DND-41 (cell line): ENCODE measurements at regions not wholly inside any gene's neighbourhood (a gene's known extent, or its start where the extent isn't known, plus 50 kb on each side); places are given as distances from the start of the nearest gene placed in this dataset.
A peak's percentile ranks its signal among the peaks of the same experiment; 100 is the strongest.

ENCODE experiments used
- ATAC-seq: fragments of 200-7000 bp; cut with Tn5 transposase; 3 replicates; pipeline ENCODE4 v1.9.1; 2021; ENCODE audit warnings: low read depth; ENCODE audit not compliant: insufficient read depth
- DNase-seq: peaks from one replicate; pipeline ENCODE4 v3.0.0-alpha.2; 2020
- H2AFZ ChIP-seq: 2 replicates; pipeline ENCODE4 v1.6.0; 2012; ENCODE audit warnings: low read depth, low read length
- H3K27ac ChIP-seq: 2 replicates; pipeline ENCODE4 v1.5.1; 2012; ENCODE audit warnings: low read length, inconsistent platforms
- H3K27me3 ChIP-seq: fragments of 200-600 bp; sonication (generic); 2 replicates; pipeline ENCODE4 v1.6.0; 2012; ENCODE audit warnings: low read length, mild to moderate bottlenecking, inconsistent platforms; ENCODE audit not compliant: insufficient read depth, poor library complexity
- H3K36me3 ChIP-seq: 2 replicates; pipeline ENCODE4 v1.5.1; 2012; ENCODE audit warnings: low read length, inconsistent platforms; ENCODE audit not compliant: insufficient read depth
- H3K4me1 ChIP-seq: 2 replicates; pipeline ENCODE4 v1.5.1; 2012; ENCODE audit warnings: mild to moderate bottlenecking, low read length; ENCODE audit not compliant: insufficient read depth
- H3K4me2 ChIP-seq: 2 replicates; pipeline ENCODE4 v1.6.0; 2012; ENCODE audit warnings: mild to moderate bottlenecking, moderate library complexity, low read length, inconsistent platforms; ENCODE audit not compliant: insufficient read depth
- H3K4me3 ChIP-seq, 2 experiments: fragments of 200-600 bp in 1 of 2; shearing (Covaris generic) in 1 of 2; 2 replicates each; pipeline ENCODE4 v1.5.1; 2012 to 2016; ENCODE audit warnings: inconsistent platforms in 2 of 2, low read length in 2 of 2, mild to moderate bottlenecking in 2 of 2, low read depth in 1 of 2, moderate library complexity in 1 of 2
- H3K79me2 ChIP-seq: 2 replicates; pipeline ENCODE4 v1.6.0; 2012; ENCODE audit warnings: low read length, inconsistent platforms; ENCODE audit not compliant: insufficient read depth
- H3K9ac ChIP-seq: 2 replicates; pipeline ENCODE4 v1.6.0; 2012; ENCODE audit warnings: low read depth, mild to moderate bottlenecking, inconsistent platforms, low read length, moderate library complexity
- H3K9me3 ChIP-seq: 2 replicates; pipeline ENCODE4 v1.5.1; 2012; ENCODE audit warnings: low read length, moderate library complexity, mild to moderate bottlenecking, inconsistent platforms; ENCODE audit not compliant: insufficient read depth, severe bottlenecking
- H4K20me1 ChIP-seq: 2 replicates; pipeline ENCODE4 v1.6.0; 2012; ENCODE audit warnings: low read length; ENCODE audit not compliant: insufficient read depth
- EZH2 ChIP-seq: IDR thresholded peaks from 3 replicates; pipeline ENCODE4 v1.6.1; 2012; ENCODE audit warnings: borderline replicate concordance, low read depth, mild to moderate bottlenecking, moderate library complexity, low read length, inconsistent platforms; ENCODE audit not compliant: severe bottlenecking
- TF ChIP-seq, protein P1 (sequence below): IDR thresholded peaks from 2 replicates; pipeline ENCODE4 v1.5.1; 2012; ENCODE audit warnings: borderline replicate concordance, low read length, moderate library complexity, mild to moderate bottlenecking; ENCODE audit not compliant: poor library complexity, severe bottlenecking; ENCODE audit errors: extremely low read depth

DNA sequence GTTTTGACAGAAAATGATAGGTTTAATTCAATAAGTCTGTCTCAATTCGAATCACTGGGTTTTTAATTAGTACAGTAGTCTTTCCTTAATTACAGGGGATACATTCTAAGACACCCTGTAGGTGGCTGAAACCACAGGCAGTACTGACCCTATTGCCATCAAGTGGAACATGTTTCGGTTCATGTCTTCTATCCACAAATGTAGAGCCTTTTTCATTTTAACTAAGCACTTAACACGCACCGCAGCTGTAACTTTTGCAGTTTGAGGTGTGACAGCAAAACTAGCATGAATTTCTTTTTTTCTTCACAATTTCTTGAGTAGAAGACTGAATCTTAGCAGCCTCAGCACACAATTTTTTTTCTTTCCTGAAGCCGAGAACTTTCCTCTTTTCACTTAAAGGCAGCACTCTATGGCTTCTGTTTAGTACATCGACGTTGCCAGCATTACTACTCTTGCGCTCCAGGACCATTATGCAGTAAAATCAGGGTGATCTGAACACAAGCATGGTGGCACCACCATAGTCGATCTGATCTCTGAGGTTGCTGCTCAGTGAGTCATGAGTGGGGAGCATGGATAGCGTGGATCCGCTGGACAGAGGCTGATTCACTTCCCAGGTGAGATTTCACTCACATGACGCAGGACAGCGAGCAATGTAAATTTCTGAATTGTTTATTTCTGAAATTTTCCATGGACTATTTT is 805.1 kb downstream of the RNF144A start:
- Histone ChIP-seq H3K36me3 (no peaks in the 10 kb centered on the region), H3K4me2 (no peak overlapping the region), H3K79me2 (no peaks in the 10 kb centered on the region), H3K27me3 (no peaks in the 10 kb centered on the region), H3K27ac (no peak overlapping the region), H4K20me1 (no peaks in the 10 kb centered on the region), H3K9ac (no peak overlapping the region), H3K4me1 (peaks cover 10% of the 10 kb centered on the region), H3K9me3 (no peaks in the 10 kb centered on the region), H2AFZ (no peak overlapping the region), H3K4me3 (no peak overlapping the region)
- ATAC-seq, result no peak
- no peak for DNase-seq
- TF ChIP-seq, protein P1, sequence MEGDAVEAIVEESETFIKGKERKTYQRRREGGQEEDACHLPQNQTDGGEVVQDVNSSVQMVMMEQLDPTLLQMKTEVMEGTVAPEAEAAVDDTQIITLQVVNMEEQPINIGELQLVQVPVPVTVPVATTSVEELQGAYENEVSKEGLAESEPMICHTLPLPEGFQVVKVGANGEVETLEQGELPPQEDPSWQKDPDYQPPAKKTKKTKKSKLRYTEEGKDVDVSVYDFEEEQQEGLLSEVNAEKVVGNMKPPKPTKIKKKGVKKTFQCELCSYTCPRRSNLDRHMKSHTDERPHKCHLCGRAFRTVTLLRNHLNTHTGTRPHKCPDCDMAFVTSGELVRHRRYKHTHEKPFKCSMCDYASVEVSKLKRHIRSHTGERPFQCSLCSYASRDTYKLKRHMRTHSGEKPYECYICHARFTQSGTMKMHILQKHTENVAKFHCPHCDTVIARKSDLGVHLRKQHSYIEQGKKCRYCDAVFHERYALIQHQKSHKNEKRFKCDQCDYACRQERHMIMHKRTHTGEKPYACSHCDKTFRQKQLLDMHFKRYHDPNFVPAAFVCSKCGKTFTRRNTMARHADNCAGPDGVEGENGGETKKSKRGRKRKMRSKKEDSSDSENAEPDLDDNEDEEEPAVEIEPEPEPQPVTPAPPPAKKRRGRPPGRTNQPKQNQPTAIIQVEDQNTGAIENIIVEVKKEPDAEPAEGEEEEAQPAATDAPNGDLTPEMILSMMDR, result no peak
- no peak for TF ChIP-seq EZH2

DNA sequence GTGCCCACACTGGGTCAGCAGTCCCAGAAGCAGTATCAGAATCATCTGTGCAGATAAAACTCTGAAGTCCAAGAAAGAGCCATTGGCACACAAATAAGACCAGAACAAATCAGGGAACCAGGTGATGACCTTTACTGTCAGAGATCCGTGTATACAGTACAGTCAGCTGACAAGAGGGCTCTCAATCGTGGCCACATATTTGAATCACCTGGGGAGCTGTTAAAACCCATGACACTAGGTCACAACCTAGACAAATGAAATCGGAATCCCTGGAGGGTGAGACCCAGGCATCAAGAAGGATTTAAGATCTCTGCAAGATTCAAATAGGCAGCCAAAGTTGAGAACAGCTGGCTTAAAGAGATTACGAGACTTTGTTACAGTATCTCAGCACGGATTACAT is 807.1 kb downstream of the RNF144A start:
- Histone ChIP-seq H3K79me2 (no peaks in the 10 kb centered on the region), H2AFZ (no peak overlapping the region), H4K20me1 (no peaks in the 10 kb centered on the region), H3K4me2 (no peak overlapping the region), H3K4me3 (no peak overlapping the region), H3K9me3 (no peaks in the 10 kb centered on the region), H3K36me3 (no peaks in the 10 kb centered on the region), H3K4me1 (peaks cover 10% of the 10 kb centered on the region), H3K9ac (no peak overlapping the region), H3K27me3 (no peaks in the 10 kb centered on the region), H3K27ac (no peak overlapping the region)
- TF ChIP-seq, protein P1, result no peak
- TF ChIP-seq EZH2, result no peak
- DNase-seq, result no peak
- no peak for ATAC-seq

DNA sequence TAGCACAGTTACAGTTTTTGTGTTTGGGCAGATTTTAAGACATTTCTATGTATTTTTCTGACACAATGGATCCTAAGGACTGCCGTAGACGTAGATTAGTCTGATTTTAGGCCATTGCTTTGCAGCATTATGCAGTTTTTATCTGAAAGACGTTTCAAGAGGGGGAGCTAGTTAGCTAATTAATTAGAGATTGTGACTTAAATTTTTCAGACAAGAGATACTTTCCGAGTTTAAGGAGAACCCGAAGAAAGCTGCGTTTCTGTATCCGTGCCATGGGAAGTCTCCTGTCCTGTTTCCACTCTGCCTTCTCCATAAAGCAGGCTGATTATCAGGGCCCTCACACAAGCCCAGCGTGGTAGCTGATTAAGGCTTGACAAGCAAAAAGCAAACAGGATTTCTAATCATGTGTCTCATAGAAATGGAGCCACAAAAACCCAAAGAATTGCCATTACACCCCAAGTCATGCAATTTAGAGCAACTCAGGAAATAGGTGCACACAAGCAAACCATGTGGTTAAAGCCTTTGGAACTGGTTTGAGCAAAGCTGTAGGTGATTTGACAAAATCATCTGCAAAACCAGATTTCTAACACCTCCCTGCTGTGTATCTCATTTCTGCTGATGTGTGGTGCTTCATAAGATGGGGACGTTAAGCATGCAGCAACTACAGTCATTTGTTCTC is 808.1 kb downstream of the RNF144A start:
- H3K4me2 ChIP-seq, result no peak overlapping the region
- TF ChIP-seq, protein P1, result no peak
- no peak for TF ChIP-seq EZH2
- H3K4me1 ChIP-seq, result peaks cover 10% of the 10 kb centered on the region
- no peak overlapping the region for H3K4me3 ChIP-seq
- DNase-seq (peak; percentile 7), ATAC-seq (peak; percentile 67)
- no peaks in the 10 kb centered on the region for H3K9me3 ChIP-seq
- no peaks in the 10 kb centered on the region for H3K36me3 ChIP-seq
- H3K27me3 ChIP-seq, result no peaks in the 10 kb centered on the region
- no peaks in the 10 kb centered on the region for H4K20me1 ChIP-seq
- H3K9ac ChIP-seq, result no peak overlapping the region
- H2AFZ ChIP-seq, result no peak overlapping the region
- no peaks in the 10 kb centered on the region for H3K79me2 ChIP-seq
- H3K27ac ChIP-seq, result no peak overlapping the region
